Mesodermal cell (in vitro differentiated cells): ENCODE measurements at regions not wholly inside any gene's neighbourhood (a gene's known extent, or its start where the extent isn't known, plus 50 kb on each side); places are given as distances from the start of the nearest gene placed in this dataset.
"Not testable (repeated sequence)": the region's sequence is repeated elsewhere in the genome, so short reads cannot be mapped to it uniquely, and the experiment has no call there.

Experiments used
- H3K27ac ChIP-seq: 2 replicates; pipeline ENCODE4 v1.7.0; 2013; ENCODE audit warnings: mild to moderate bottlenecking, low read depth, low read length, moderate library complexity; ENCODE audit not compliant: severe bottlenecking
- H3K36me3 ChIP-seq: 2 replicates; pipeline ENCODE4 v1.7.1; 2013; ENCODE audit warnings: mild to moderate bottlenecking, low read length, moderate library complexity; ENCODE audit not compliant: control insufficient read depth, insufficient read depth
- H3K4me1 ChIP-seq: one replicate; pipeline ENCODE4 v1.7.1; 2013; ENCODE audit warnings: mild to moderate bottlenecking, low read length; ENCODE audit not compliant: insufficient read depth, control insufficient read depth, poor library complexity, severe bottlenecking
- H3K4me3 ChIP-seq: 2 replicates; pipeline ENCODE4 v1.7.0; 2013; ENCODE audit warnings: low read length, control low read depth, mild to moderate bottlenecking; ENCODE audit not compliant: insufficient read depth, poor library complexity, severe bottlenecking; ENCODE audit errors: extremely low read depth
- H3K9me3 ChIP-seq: 2 replicates; pipeline ENCODE4 v1.7.1; 2013; ENCODE audit warnings: mild to moderate bottlenecking, low read length, moderate library complexity; ENCODE audit not compliant: control insufficient read depth
- WGBS, 2 experiments: methylation state at CpG; one replicate each; pipeline ENCODE4 v1.1.5; 2013; ENCODE audit warnings: missing lambda C conversion rate in 2 of 2; ENCODE audit not compliant: insufficient coverage in 2 of 2; 5-methylcytosine and 5-hydroxymethylcytosine counted together

DNA sequence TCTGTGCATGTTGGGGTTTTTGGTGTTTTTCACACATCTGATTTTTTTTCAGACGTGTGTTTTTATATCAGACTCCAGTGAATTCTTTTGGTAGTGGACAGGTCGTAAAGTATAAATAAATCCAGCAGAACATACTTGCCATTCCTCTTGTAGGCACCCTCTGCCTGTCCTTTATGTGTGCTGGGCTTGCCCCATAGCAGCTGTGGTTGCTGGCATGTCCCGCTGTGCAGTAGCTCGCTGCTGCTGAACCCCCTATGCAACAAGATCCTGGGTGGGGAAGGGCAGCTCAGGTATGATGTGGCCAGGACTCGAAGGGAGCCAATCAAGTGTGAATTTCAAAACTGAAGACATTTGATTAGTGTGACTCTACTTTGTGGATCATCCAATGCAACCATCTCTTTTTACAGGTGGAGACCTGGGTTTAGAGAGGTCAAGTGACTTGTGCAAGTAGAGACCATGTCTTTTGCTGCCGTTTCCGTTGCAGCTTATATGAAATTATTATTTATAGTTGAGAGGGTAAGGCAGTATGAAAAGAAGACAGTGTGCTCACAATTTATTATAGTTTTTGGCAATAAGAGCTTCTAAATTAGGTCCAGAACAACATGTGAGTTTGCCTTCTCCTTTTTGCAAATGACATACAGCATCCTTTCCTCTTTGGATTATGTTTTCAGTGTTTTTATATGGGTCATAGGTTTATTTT is 350.8 kb upstream of the C2CD4B start:
- H3K36me3 ChIP-seq: no peaks in the 10 kb centered on the region

DNA sequence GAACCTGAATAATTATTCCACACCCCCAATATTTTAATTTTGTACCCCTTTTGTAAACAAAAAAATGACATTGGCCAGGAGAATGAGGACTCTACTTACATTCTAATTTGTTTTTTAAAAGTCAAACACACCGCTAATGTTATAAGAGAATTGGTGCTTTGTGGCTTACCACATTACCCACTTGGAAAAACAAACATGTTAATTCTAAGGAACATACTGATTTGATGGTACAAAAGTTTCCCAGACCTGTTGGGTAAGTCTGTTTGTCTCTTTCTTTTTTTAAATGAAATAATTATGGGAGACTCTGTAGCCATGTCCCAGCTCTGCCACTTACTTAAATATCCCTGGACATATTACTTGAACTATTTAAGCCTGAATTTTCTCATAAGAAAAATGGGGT is 352.5 kb upstream of the C2CD4B start:
- no peaks in the 10 kb centered on the region for H3K9me3 ChIP-seq
- no peaks in the 10 kb centered on the region for H3K36me3 ChIP-seq
- H3K4me3 ChIP-seq: no peak overlapping the region
- H3K4me1 ChIP-seq: peaks cover 11% of the 10 kb centered on the region
- no CpG with 5 or more reads among the region's 1 CpG for WGBS, 2 experiments
- no peak overlapping the region for H3K27ac ChIP-seq

More for the DNA sequence above, 350.8 kb upstream of the C2CD4B start:
- Histone ChIP-seq H3K27ac (no peak overlapping the region), H3K4me3 (no peak overlapping the region), H3K4me1 (no peaks in the 10 kb centered on the region), H3K9me3 (no peaks in the 10 kb centered on the region)
- WGBS, 2 experiments: 90 to 100% methylated on average over 1 to 5 of the region's 7 CpGs

DNA sequence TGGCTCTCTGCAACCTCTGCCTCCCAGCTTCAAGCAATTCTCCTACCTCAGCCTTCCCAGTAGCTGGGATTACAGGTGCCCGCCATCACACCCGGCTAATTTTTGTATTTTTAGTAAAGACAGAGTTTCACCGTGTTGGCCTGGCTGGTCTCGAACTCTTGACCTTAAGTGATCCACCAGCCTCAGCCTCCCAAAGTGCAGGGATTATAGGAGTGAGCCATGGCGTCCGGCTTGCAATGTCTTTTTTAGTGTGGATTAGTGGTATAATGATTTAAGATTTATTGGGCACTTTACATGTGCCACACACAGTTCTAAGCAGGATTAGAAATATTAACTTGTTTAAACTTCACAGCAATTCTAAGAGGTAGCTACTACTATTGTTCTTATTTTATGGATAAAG is 353.6 kb upstream of the C2CD4B start:
- WGBS, 2 experiments: 100% methylated on average over 2 of the region's 6 CpGs; no CpG with 5 or more reads in 1 of the 2 experiments
- peaks cover 11% of the 10 kb centered on the region for H3K4me1 ChIP-seq
- H3K9me3 ChIP-seq, H3K4me3 ChIP-seq, H3K27ac ChIP-seq, H3K36me3 ChIP-seq: not testable (repeated sequence)

DNA sequence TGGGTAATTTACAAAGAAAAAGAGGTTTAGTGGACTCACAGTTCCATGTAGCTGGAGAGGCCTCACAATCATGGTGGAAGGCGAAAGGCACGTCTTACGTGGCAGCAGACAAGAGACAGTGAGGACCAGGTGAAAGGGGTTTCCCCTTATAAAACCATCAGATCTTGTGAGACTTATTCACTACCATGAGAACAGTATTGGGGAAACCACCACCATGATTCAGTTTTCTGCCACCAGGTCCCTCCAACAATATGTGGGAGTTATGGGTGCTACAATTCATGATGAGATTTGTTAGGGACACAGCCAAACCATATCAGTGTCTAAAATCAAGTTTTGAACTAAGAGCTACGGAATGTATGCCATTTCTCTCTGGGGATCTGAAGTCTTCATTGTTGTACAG is 354.8 kb upstream of the C2CD4B start:
- Histone ChIP-seq H3K4me1 (peaks cover 11% of the 10 kb centered on the region), H3K4me3 (no peak overlapping the region), H3K36me3 (no peaks in the 10 kb centered on the region), H3K9me3 (no peaks in the 10 kb centered on the region), H3K27ac (no peak overlapping the region)
- WGBS, 2 experiments: 80 to 87% methylated on average over 1 to 4 of the region's 4 CpGs

DNA sequence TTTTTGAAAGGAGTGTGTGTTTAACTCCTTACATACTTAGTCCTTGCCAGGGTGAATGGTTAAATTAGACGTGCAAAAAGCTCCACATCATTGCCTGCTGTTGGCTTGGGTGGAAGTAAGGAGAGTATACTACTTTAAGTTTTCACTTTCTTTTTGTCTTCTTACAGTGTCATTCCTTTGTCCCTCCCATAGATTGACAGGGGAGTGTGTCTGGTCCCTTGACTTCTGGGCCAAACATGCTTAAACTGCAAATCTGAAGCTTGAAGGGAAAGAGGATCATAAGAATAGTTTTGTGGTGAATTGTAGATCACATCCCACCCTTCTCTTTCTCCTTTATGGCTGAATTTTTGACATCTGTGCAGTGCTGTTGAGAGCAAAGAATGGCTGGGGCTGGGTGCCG is 355.8 kb upstream of the C2CD4B start:
- no peaks in the 10 kb centered on the region for H3K36me3 ChIP-seq

DNA sequence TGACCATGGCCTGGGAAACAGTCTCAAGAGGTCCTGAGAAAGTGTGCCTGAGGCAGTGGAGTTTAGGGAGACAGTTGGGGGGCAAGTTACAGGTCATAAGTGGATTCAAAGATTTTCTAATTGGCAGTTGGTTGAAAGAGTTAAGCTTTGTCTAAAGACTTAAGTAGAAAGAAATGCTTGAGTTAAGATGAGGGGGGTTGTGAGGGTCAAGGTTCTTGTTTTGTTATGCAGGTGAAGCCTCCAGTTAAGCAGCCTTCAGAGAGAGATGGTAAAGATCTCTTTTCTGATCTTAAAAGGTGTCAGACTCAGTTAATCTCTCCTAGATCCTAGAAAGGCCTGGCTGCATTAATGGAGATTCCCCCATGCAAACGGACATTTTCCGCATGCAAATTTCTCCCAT is 356.3 kb upstream of the C2CD4B start:
- H3K36me3 ChIP-seq: no peaks in the 10 kb centered on the region
- H3K4me1 ChIP-seq: peaks cover 11% of the 10 kb centered on the region
- H3K4me3 ChIP-seq: no peak overlapping the region
- no peak overlapping the region for H3K27ac ChIP-seq
- H3K9me3 ChIP-seq: no peaks in the 10 kb centered on the region
- 40% methylated on average over 1 of the region's 2 CpGs; no CpG with 5 or more reads in 1 of the 2 experiments for WGBS, 2 experiments

More for the DNA sequence above, 355.8 kb upstream of the C2CD4B start:
- peaks cover 11% of the 10 kb centered on the region for H3K4me1 ChIP-seq
- no CpG with 5 or more reads among the region's 2 CpGs for WGBS, 2 experiments
- no peak overlapping the region for H3K27ac ChIP-seq
- no peak overlapping the region for H3K4me3 ChIP-seq
- no peaks in the 10 kb centered on the region for H3K9me3 ChIP-seq

DNA sequence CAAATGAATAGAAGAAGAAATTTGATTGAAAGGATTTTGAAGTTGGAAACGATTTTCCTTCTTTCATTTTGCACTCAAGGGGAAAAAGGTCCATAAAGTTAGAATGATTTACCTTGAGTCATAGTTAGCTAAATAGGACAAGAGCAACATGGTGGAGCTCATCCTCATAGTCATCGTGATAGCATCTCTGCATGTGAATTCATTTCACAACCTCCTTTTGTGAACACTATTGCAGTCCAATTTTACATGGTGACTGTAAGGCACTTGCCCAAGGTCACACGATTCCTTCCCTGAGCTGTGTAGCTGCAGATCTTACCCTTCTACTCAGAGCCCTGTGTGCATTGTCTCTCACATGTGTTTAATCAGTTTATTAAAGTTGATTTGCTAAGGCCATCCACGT is 359.8 kb upstream of the C2CD4B start:
- Histone ChIP-seq H3K9me3 (no peaks in the 10 kb centered on the region), H3K36me3 (no peaks in the 10 kb centered on the region), H3K4me3 (no peak overlapping the region), H3K4me1 (peaks cover 11% of the 10 kb centered on the region), H3K27ac (no peak overlapping the region)
- WGBS, 2 experiments: 88 to 95% methylated on average over 3 to 4 of the region's 4 CpGs

DNA sequence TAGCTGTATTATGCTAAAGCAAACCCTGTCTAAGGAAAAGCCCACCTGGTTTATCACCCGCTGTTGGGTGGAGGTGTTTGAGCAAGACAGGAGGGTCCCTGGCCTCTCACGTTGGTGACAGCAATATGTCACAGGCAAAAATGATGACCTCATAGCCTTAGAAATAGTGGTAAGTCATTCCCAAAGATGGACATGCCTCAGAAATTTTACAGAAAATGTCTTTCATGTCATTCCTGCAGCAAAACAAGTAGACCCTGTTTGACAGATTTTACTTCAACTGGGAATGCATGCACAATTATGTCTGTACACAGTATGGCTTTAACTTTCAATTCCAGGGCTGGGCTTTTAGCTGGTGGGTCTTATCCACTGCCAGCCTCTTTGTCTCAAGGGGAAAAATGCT is 362.3 kb upstream of the C2CD4B start:
- WGBS, 2 experiments: 78 to 87% methylated on average over 2 of the region's 2 CpGs
- Histone ChIP-seq H3K4me1 (peaks cover under 1% of the 10 kb centered on the region), H3K27ac (no peak overlapping the region), H3K4me3 (no peak overlapping the region), H3K9me3 (peaks cover 3% of the 10 kb centered on the region), H3K36me3 (no peaks in the 10 kb centered on the region)

DNA sequence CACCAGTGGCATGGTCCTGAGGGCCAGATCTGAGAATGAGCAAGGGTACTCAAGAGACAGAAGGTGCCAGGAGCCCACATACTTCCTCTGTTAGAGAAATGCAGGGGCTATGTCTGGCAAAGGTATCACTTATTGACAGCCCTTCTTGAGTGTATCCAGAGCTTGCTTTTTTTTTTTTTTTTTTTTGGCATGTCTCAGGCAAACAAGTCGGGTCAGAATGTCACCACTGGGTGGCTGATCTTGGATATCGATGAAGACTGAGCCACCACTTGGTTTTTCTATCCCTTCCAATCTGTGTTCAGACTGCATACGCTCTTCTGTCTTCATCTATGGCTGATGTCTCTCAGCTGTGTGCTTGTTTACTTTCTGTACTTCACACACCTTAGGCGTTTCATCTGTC is 363.4 kb upstream of the C2CD4B start:
- Histone ChIP-seq H3K4me3 (no peak overlapping the region), H3K36me3 (no peaks in the 10 kb centered on the region), H3K4me1 (no peaks in the 10 kb centered on the region), H3K9me3 (peaks cover 3% of the 10 kb centered on the region), H3K27ac (no peak overlapping the region)
- WGBS, 2 experiments: 90 to 100% methylated on average over 2 to 4 of the region's 4 CpGs

DNA sequence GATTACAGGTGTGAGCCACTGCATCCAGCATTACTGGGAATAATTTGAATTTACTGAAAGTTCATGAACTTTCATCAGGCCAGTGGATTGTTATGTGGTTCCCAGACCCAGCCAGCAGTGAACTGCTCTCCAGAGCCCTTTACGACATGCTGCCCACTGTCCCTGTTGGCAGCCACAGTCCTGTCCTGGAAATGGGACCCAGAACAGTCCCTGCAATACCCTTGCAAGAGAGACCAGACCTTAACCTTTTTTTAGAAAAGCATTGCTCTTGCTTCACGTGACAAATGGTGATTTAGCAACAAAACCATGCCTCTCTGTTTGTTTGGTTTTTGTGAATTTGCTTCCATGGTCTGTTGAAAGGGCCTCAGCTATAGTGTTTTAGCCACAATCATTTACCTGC is 367.3 kb upstream of the C2CD4B start:
- no peak overlapping the region for H3K27ac ChIP-seq
- peaks cover 3% of the 10 kb centered on the region for H3K9me3 ChIP-seq
- 81 to 90% methylated on average over 1 to 2 of the region's 2 CpGs for WGBS, 2 experiments
- no peaks in the 10 kb centered on the region for H3K36me3 ChIP-seq
- H3K4me1 ChIP-seq: no peaks in the 10 kb centered on the region
- H3K4me3 ChIP-seq: no peak overlapping the region

DNA sequence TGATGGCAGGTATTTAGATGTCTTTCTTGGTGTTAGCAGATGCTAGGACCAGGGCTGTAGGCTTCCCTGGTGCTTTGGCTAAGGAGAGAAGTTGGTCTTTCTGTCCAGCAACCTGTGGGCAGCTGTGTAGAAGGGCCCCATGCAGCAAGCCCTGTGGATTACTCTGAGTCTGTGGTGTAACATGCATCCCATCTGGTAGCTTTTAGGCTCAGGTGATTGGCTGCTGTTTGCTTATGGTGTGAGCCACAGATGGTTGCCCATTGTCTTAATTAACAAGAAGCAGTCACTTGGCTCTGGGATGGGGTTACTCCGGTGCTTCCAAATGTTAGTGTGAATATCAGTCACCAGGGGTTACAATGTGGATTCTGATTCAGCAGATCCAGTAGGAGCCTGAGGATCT is 368.6 kb upstream of the C2CD4B start:
- WGBS, 2 experiments: 67 to 100% methylated on average over 1 of the region's 1 CpG
- H3K27ac ChIP-seq: no peak overlapping the region
- no peak overlapping the region for H3K4me3 ChIP-seq
- H3K9me3 ChIP-seq: peaks cover 3% of the 10 kb centered on the region
- no peaks in the 10 kb centered on the region for H3K4me1 ChIP-seq
- H3K36me3 ChIP-seq: no peaks in the 10 kb centered on the region
